ENCODE measurements at regions not wholly inside any gene's neighbourhood (a gene's known extent, or its start where the extent isn't known, plus 50 kb on each side); places are given as distances from the start of the nearest gene placed in this dataset.
"Not testable (repeated sequence)": the region's sequence is repeated elsewhere in the genome, so short reads cannot be mapped to it uniquely, and the experiment has no call there.

- no peak for DNase-seq
These were observed 126.3 kb upstream of the TNRC6C start for GRCh38 chr17:77832180-77832560.

DNA sequence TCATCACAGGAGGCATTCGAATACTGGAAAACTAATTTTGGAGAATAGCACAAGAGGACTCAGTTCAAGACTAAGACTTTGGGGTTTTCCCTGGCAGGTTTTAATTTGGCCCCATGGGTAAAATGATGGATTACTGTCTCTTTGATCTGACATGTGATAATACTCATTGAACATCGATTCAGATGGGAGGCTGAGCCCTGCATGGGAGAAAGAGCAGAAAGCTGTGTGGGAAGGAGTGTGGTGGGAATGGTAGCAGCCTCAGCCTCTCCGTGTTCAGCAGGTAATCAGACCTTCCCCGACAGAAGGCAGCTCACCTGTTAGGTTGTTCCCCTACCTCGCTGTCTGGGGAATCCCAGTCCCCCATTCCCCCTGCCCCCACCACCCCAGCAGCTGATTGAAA, 124.7 kb upstream of the TNRC6C start:
- no peak for DNase-seq

GRCh38 chr17:77834170-77835115, 124.1 kb upstream of the TNRC6C start:
- peak; percentile 52 for DNase-seq

- DNase-seq: no peak
These were observed 121.9 kb upstream of the TNRC6C start for GRCh38 chr17:77836557-77837041.

DNA sequence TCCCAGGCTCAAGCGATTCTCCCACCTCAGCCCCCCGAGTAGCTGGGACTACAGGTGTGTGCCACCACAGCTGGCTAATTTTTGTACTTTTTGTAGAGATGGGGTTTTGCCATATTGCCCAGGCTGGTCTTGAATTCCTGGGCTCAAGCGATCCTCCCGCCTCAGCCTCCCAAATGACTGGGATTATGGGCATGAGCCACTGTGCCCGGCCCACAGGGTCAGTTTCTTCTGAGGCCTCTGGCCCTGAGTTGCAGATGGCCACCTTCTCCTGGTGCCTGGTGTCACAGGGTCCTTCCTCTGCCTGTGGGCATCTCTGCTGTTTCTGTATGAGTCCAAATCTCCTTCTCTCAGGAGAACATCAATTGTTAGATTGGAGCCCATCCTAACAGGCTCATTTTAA, 121.4 kb upstream of the TNRC6C start:
- DNase-seq: not testable (repeated sequence)

DNA sequence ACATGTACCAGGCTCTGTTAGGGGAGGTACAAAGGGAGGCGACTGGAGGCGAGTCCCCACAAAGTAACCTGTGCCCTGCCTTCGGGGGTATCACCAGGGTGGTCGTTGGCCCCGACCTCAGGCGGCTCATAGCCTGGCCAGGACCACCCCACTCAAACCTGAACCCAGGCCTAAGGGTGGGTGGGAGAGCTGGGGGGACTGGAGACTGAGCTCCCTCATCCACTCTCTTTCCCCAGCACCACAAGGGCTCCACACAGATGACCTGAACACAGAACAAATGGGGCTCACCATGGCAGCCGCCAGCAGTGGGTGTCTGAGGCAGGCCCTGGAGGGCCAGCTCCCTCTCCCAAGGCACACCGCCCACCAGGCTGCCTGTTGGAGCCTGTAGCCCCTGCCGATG, 120.6 kb upstream of the TNRC6C start:
- DNase-seq: no peak

- no peak for DNase-seq
These were observed 119.5 kb upstream of the TNRC6C start for GRCh38 chr17:77838748-77839697.

DNA sequence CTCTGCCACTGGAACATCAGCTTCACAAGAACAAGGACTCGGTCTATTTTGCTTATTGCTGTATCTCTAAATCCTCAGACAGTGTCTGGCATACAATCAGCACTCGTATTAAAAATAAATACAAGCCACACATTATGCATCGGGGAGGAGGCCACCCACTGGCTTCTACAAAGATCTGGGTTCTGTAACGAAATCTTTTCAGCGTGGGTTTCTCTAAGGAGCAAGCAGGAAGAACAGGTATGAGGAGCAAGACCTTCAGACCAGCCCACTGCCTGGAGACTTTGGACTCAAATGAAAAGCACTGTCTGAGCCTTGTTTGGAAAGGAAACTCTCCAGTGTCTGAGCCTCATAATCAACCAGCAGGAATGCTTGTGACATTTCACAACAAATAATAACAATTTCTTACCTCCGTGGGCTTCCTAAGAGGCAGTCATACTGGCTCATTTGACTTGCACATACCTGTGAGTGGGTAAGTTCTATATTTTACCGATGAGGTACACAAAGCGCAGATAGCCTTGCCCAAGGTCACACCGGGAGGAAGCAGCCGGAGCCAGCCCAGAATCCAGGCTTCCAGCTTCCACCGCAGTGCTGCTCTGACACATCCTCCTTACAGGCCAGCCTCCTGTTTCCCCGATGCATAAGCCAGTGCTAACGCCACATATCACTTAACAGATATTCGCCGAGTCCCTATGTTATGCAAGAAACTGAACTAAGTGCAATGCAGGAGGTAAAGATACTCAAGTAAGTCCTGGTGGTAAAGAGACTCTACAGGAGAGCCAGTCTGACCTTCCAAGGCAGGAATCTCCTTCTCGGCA, 118.6 kb upstream of the TNRC6C start:
- no peak for DNase-seq

GRCh38 chr17:77840513-77841165, 117.9 kb upstream of the TNRC6C start:
- no peak for DNase-seq

GRCh38 chr17:77841742-77842527, 116.6 kb upstream of the TNRC6C start:
- no peak for DNase-seq

DNA sequence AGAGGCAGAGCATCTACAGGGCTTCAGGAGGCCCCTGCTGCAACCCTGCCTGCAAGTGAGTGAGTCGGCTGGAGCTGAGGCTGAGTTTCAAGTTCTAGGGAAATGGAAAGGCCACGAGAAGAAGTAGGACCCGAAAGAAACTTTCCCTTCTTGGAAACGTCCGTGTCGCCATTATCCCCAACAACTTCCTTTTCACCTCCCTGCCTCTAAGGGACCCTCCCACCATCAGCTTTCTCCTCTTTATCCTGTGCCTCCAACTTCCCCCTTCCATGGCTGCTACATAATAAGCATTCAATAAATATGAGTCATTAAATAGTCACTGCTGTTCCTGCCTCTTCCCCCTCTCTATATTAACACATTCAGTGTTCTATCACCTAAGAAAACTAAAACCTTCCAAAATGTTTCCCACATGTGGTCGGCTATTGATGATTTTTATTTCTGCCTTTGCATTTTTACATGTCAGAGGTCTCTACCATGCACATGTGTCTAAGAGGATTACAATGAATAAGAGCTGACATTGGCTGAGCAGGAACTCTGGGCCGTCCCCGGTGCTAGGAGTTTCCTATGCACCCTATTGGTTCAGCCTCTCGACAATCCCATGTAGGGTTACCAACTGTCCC, 115.9 kb upstream of the TNRC6C start:
- DNase-seq: peak; percentile 44

DNA sequence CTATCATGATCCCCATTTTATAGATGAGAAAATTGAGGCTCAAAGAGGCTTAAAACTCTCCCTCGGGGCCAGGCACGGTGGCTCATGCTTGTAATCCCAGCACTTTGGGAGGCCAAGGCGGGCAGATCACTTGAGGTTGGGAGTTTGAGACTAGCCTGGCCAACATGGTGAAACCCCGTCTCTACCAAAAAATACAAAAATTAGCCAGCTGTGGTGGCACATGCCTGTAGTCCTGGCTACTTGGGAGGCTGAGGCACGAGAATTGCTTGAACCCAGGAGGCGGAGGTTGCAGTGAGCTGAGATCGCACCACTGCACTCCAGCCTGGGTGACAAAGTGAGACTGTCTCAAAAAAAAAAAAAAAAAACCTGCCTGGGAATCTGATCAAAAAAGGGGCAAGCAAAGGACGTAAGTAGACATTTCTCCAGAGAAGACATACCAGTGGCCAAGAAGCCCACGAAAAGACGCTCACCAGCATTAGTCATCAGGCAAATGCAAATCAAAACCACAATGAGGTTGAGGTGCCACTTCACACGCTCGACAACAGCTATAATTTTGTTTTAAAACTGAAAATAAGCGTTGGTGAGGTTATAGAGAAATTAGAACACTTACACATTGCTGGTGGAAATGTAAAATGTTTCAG, 115.1 kb upstream of the TNRC6C start:
- DNase-seq: peak; percentile 55

DNA sequence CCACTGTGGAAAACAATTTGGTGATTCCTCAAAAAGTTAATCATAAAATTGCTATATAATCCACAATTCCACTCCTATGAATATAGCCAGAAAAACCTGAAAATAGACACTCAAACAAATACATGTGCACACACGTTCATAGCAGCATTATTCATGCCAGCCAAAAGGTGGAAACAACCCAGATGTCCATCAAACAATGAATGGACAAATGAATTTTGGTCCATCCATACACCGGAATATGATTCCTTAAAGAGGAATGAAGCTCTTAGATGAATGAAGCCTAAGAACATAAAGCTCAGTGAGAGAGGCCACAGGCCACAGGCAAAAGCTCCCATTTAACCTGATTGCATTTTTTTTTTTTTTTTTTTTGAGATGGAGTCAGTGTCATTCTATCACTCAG, 114.6 kb upstream of the TNRC6C start:
- DNase-seq: no peak

GRCh38 chr17:77844681-77845080, 113.8 kb upstream of the TNRC6C start:
- no peak for DNase-seq

GRCh38 chr17:77845541-77846225, 112.8 kb upstream of the TNRC6C start:
- no peak for DNase-seq

DNA sequence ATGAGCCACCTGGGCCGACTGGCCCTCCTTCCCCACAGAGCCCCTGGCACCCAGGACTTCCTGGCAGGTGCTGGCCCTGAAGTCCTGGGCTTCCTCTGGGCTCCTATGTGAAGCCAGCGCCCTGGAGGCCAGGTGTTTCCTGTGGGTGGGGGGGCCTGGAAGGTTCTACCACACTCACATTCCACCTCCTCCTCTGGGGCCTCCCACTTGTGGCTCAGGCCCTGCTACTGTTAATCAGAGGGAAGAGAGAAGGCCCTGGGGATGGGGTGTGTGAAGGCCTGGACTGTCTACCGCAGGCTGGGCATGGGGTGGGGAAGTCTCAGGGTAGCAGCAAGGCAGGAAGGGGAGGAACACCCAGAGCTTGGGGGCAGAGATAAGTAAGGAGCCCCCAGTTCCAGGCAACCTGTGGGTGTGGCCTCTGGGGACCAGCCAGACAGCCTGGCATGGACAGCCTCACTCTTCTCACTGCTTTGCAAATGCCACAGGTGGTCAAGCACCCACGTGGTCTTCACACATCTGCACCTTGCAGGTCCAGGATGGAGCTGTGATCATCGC, 111.9 kb upstream of the TNRC6C start:
- no peak for DNase-seq

GRCh38 chr17:77847221-77848085, 111.0 kb upstream of the TNRC6C start:
- DNase-seq: no peak

- no peak for DNase-seq
These were observed 110.2 kb upstream of the TNRC6C start for GRCh38 chr17:77848257-77848656.

Measured in stimulated activated CD4-positive, alpha-beta T cell treated with anti-CD3 and anti-CD28 coated beads, Interleukin-4, amount 100 ng/mL, for 1 hour (primary cell).